HG03457 (cell line): ENCODE measurements at regions not wholly inside any gene's neighbourhood (a gene's known extent, or its start where the extent isn't known, plus 50 kb on each side); places are given as distances from the start of the nearest gene placed in this dataset.

Source experiments
- ATAC-seq: cut with Tn5 transposase; IDR thresholded peaks from one replicate; pipeline ENCODE4 v1.9.1; 2021; ENCODE audit warnings: moderate number of reproducible peaks; ENCODE audit not compliant: unreplicated experiment

GRCh38 chr12:124448241-124448954, 119.0 kb downstream of the NCOR2 start:
- ATAC-seq, result no peak

- ATAC-seq, result no peak
Observed at GRCh38 chr12:124446364-124446763, 121.0 kb downstream of the NCOR2 start.

GRCh38 chr12:124445826-124446225, 121.6 kb downstream of the NCOR2 start:
- ATAC-seq, result no peak

- no peak for ATAC-seq
Observed at GRCh38 chr12:124445121-124445718, 122.2 kb downstream of the NCOR2 start.

GRCh38 chr12:124443931-124444712, 123.3 kb downstream of the NCOR2 start:
- ATAC-seq, result no peak

- no peak for ATAC-seq
Observed at GRCh38 chr12:124442772-124443445, 124.5 kb downstream of the NCOR2 start.

GRCh38 chr12:124442281-124442680, 125.1 kb downstream of the NCOR2 start:
- ATAC-seq, result no peak

- ATAC-seq, result no peak
Observed at GRCh38 chr12:124441443-124442194, 125.8 kb downstream of the NCOR2 start.

GRCh38 chr12:124440841-124441381, 126.5 kb downstream of the NCOR2 start:
- no peak for ATAC-seq

- no peak for ATAC-seq
Observed at GRCh38 chr12:124440031-124440626, 127.3 kb downstream of the NCOR2 start.

- ATAC-seq, result no peak
Observed at GRCh38 chr12:124438437-124439056, 128.9 kb downstream of the NCOR2 start.

- ATAC-seq, result no peak
Observed at GRCh38 chr12:124437617-124438436, 129.6 kb downstream of the NCOR2 start.

GRCh38 chr12:124437121-124437520, 130.3 kb downstream of the NCOR2 start:
- ATAC-seq, result no peak

- ATAC-seq, result no peak
Observed at GRCh38 chr12:124436366-124436765, 131.0 kb downstream of the NCOR2 start.

- no peak for ATAC-seq
Observed at GRCh38 chr12:124435806-124436345, 131.5 kb downstream of the NCOR2 start.

GRCh38 chr12:124434951-124435805, 132.2 kb downstream of the NCOR2 start:
- no peak for ATAC-seq

GRCh38 chr12:124434354-124434753, 133.1 kb downstream of the NCOR2 start:
- ATAC-seq, result no peak
